SU-DHL-6 (cell line): ENCODE measurements at regions not wholly inside any gene's neighbourhood (a gene's known extent, or its start where the extent isn't known, plus 50 kb on each side); places are given as distances from the start of the nearest gene placed in this dataset.
A peak's percentile ranks its signal among the peaks of the same experiment; 100 is the strongest.

Experiments used
- H2AFZ ChIP-seq: fragments of 200-600 bp; sonication (generic); 2 replicates; pipeline ENCODE4 v1.6.1; 2014; ENCODE audit warnings: low read depth, mild to moderate bottlenecking, moderate library complexity, mixed read lengths, antibody characterized with exemption, low read length; ENCODE audit not compliant: severe bottlenecking
- H3F3A ChIP-seq: fragments of 200-600 bp; shearing (Covaris generic); 2 replicates; pipeline ENCODE4 v1.6.0; 2016; ENCODE audit warnings: antibody characterized with exemption, mild to moderate bottlenecking; ENCODE audit not compliant: insufficient read depth
- H3K27ac ChIP-seq: fragments of 200-600 bp; sonication (generic); 2 replicates; pipeline ENCODE4 v1.5.1; 2016; ENCODE audit warnings: low read depth, mild to moderate bottlenecking, low read length, moderate library complexity, mixed read lengths
- H3K27me3 ChIP-seq: fragments of 200-600 bp; sonication (generic), shearing (Covaris generic); 2 replicates; pipeline ENCODE4 v1.6.0; 2014; ENCODE audit warnings: mild to moderate bottlenecking, low read length
- H3K36me3 ChIP-seq: fragments of 200-600 bp; sonication (generic); 2 replicates; pipeline ENCODE4 v1.6.1; 2014; ENCODE audit warnings: mild to moderate bottlenecking, low read length, mixed read lengths
- H3K4me2 ChIP-seq: fragments of 300-600, 200-600 bp; shearing (Covaris generic), sonication (generic); 2 replicates; pipeline ENCODE4 v1.6.0; 2014; ENCODE audit warnings: low read length, low read depth, mild to moderate bottlenecking; ENCODE audit not compliant: poor library complexity, severe bottlenecking
- H3K4me3 ChIP-seq: fragments of 200-600 bp; sonication (generic); 2 replicates; pipeline ENCODE4 v1.5.1; 2014; ENCODE audit warnings: antibody characterized with exemption, low read length, mild to moderate bottlenecking, mixed read lengths; ENCODE audit not compliant: insufficient read depth, poor library complexity, severe bottlenecking
- H3K79me2 ChIP-seq: fragments of 200-600 bp; sonication (generic); 2 replicates; pipeline ENCODE4 v1.6.1; 2014; ENCODE audit warnings: mild to moderate bottlenecking, low read length, moderate library complexity; ENCODE audit not compliant: insufficient read depth
- H3K9ac ChIP-seq: fragments of 200-600 bp; sonication (generic); 2 replicates; pipeline ENCODE4 v1.7.0; 2014; ENCODE audit warnings: mild to moderate bottlenecking, low read length
- H3K9me2 ChIP-seq: fragments of 200-600 bp; sonication (generic); replicated peaks from 2 replicates; pipeline ENCODE4 v1.6.1; 2014; ENCODE audit warnings: low read length; ENCODE audit not compliant: insufficient read depth
- H3K9me3 ChIP-seq: fragments of 200-600 bp; sonication (generic); 2 replicates; pipeline ENCODE4 v1.6.1; 2014; ENCODE audit warnings: low read length, mixed read lengths; ENCODE audit not compliant: insufficient read depth
- H4K20me1 ChIP-seq: fragments of 200-600 bp; sonication (generic); 2 replicates; pipeline ENCODE4 v1.6.1; 2014; ENCODE audit warnings: low read depth, mild to moderate bottlenecking, antibody characterized with exemption, low read length, moderate library complexity, mixed read lengths
- EZH2phosphoT487 ChIP-seq: fragments of 200-600 bp; sonication (generic), shearing (Covaris generic); conservative IDR thresholded peaks from 2 replicates; pipeline ENCODE4 v1.6.1; 2018; ENCODE audit warnings: mild to moderate bottlenecking, antibody characterized with exemption, low read length, moderate library complexity, mixed read lengths
- TF ChIP-seq, protein P1 (sequence below): fragments of 200-600 bp; sonication (generic); IDR thresholded peaks from one replicate; pipeline ENCODE4 v1.5.1; 2017; ENCODE audit warnings: antibody characterized with exemption, mild to moderate bottlenecking, low read length, moderate library complexity; ENCODE audit not compliant: insufficient read depth, poor library complexity, severe bottlenecking

DNA sequence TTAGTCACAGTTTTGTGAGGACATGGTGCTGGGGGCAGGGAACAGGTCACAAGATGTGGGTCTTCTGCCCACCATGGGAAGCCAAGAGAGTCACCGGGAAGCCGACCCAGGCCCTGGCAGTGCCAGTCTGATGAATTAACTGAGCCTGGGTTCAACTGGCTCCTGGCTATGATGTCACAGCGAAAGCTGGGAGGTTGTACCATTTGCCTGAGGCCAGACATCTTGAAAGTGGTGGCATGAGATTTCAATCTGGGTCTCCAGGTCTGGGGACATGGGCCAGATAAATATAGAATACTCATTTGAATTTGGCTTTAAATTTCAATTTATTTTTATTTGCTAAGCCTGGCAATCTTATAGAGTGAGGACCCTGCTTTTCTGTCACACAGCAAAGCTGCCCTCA is 280.9 kb downstream of the NSG2 start:
- Histone ChIP-seq H2AFZ (no peak overlapping the region), H3K79me2 (no peaks in the 10 kb centered on the region), H3K36me3 (no peaks in the 10 kb centered on the region), H3K4me3 (no peak overlapping the region), H4K20me1 (no peaks in the 10 kb centered on the region), H3K9me2 (no peaks in the 10 kb centered on the region), H3K27ac (no peak overlapping the region), H3K9ac (no peak overlapping the region), H3F3A (no peaks in the 10 kb centered on the region), H3K9me3 (no peaks in the 10 kb centered on the region), H3K4me2 (no peak overlapping the region), H3K27me3 (no peaks in the 10 kb centered on the region)
- TF ChIP-seq EZH2phosphoT487 = no peak
- TF ChIP-seq, protein P1, sequence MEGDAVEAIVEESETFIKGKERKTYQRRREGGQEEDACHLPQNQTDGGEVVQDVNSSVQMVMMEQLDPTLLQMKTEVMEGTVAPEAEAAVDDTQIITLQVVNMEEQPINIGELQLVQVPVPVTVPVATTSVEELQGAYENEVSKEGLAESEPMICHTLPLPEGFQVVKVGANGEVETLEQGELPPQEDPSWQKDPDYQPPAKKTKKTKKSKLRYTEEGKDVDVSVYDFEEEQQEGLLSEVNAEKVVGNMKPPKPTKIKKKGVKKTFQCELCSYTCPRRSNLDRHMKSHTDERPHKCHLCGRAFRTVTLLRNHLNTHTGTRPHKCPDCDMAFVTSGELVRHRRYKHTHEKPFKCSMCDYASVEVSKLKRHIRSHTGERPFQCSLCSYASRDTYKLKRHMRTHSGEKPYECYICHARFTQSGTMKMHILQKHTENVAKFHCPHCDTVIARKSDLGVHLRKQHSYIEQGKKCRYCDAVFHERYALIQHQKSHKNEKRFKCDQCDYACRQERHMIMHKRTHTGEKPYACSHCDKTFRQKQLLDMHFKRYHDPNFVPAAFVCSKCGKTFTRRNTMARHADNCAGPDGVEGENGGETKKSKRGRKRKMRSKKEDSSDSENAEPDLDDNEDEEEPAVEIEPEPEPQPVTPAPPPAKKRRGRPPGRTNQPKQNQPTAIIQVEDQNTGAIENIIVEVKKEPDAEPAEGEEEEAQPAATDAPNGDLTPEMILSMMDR = no peak

DNA sequence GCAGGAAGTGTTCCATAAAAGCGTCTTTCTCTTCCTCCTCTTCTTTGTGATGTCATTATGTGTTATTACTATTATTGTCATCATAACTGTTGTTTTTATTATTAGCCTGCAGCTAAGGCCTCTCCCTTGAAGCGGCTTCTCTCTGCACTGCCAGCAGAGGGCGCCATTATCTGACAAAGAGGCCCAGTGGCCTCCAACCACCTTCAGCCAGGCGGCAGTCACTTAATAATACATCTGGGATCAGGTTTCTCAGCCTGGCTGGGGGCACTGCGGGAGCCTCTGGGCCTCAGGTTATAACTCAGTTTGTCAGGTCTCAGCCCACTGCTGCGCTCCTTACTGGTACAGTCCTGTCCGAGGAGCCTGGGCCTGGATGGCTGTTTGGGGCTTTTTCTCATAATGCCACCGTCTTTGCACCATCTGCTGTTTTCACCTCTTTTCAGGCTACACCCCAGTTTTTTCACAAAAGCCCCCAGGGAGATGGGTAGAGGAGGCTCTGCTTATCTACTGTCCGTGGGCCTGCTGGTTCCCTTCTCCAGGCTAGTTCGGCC is 281.9 kb downstream of the NSG2 start:
- Histone ChIP-seq H3K9ac (no peak overlapping the region), H3K4me3 (no peak overlapping the region), H4K20me1 (no peaks in the 10 kb centered on the region), H3K27ac (no peak overlapping the region), H3K9me2 (no peaks in the 10 kb centered on the region), H3F3A (no peaks in the 10 kb centered on the region), H3K27me3 (no peaks in the 10 kb centered on the region), H3K79me2 (no peaks in the 10 kb centered on the region), H3K9me3 (no peaks in the 10 kb centered on the region), H2AFZ (no peak overlapping the region), H3K4me2 (no peak overlapping the region), H3K36me3 (no peaks in the 10 kb centered on the region)
- TF ChIP-seq EZH2phosphoT487 = no peak
- TF ChIP-seq, protein P1 = peak; percentile 89

DNA sequence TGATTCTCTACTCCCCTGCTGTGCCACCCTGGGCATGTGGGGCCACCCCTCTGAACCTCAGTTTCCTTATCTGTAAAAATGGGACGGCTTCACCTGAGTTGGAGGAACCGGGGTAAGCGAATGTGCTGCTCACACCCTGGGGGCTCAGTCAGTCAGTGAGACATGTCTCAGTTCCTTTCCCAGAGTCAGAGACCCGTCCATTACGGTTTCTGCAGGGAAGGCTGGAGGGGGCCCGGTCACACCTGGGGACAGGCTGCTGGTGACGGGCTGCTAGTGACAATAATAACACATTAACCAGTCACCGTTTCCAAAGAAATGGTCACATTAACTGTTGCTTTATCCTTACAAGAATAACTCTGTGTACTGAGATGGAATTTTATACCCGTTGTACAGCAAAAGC is 282.4 kb downstream of the NSG2 start:
- no peaks in the 10 kb centered on the region for H4K20me1 ChIP-seq
- H2AFZ ChIP-seq = no peak overlapping the region
- H3K36me3 ChIP-seq = no peaks in the 10 kb centered on the region
- H3K9me3 ChIP-seq = no peaks in the 10 kb centered on the region
- H3K9me2 ChIP-seq = no peaks in the 10 kb centered on the region
- H3K4me2 ChIP-seq = no peak overlapping the region
- no peaks in the 10 kb centered on the region for H3K27me3 ChIP-seq
- no peak overlapping the region for H3K9ac ChIP-seq
- H3K4me3 ChIP-seq = no peak overlapping the region
- TF ChIP-seq, protein P1 = no peak
- TF ChIP-seq EZH2phosphoT487 = no peak
- H3F3A ChIP-seq = no peaks in the 10 kb centered on the region
- no peaks in the 10 kb centered on the region for H3K79me2 ChIP-seq
- H3K27ac ChIP-seq = no peak overlapping the region
